Liver (tissue), 3 donors: ENCODE measurements at regions not wholly inside any gene's neighbourhood (a gene's known extent, or its start where the extent isn't known, plus 50 kb on each side); places are given as distances from the start of the nearest gene placed in this dataset.

Experiments used
- CTCF ChIP-seq: fragments of 150-350 bp; IDR thresholded peaks from 2 replicates; pipeline ENCODE4 v1.5.1; 2017; ENCODE audit warnings: improper control_type of control experiment, low read depth, low read length; ENCODE audit not compliant: missing input control
- RXRA ChIP-seq, 2 donors: IDR thresholded peaks; 2 replicates each; pipeline ENCODE4 v1.6.1; 2017 to 2018; ENCODE audit warnings: antibody characterized with exemption in 2 of 2, mild to moderate bottlenecking in 1 of 2
- TAF1 ChIP-seq: conservative IDR thresholded peaks from 2 replicates; pipeline ENCODE4 v1.6.1; 2016; ENCODE audit warnings: antibody characterized with exemption, mild to moderate bottlenecking
- YY1 ChIP-seq: IDR thresholded peaks from 2 replicates; pipeline ENCODE4 v1.6.1; 2016; ENCODE audit warnings: antibody characterized with exemption, mild to moderate bottlenecking
- donor health status: healthy.
- donor health status: healthy.

- TF ChIP-seq RXRA (IDR thresholded peaks at IDR 0.05) (no peak), CTCF (no peak), YY1 (no peak), TAF1 (no peak)
These were observed 331.4 kb upstream of the USP24 start for GRCh38 chr1:55546553-55546952.
